HEK293T (cell line): ENCODE measurements at regions not wholly inside any gene's neighbourhood (a gene's known extent, or its start where the extent isn't known, plus 50 kb on each side); places are given as distances from the start of the nearest gene placed in this dataset.

ENCODE experiments used
- CTCF ChIA-PET: fragments of 350-600 bp; formaldehyde crosslinking; extraction: SDS; loops from one replicate; lab custom pipeline; 2021; ENCODE audit warnings: antibody characterized with exemption, inconsistent platforms; lab: Yijun Ruan, JAX
- POLR2A ChIA-PET: fragments of 350-600 bp; formaldehyde crosslinking; extraction: SDS; loops from one replicate; lab custom pipeline; 2020; ENCODE audit warnings: antibody characterized with exemption, inconsistent platforms; lab: Yijun Ruan, JAX
- DNase-seq: peaks from one replicate; pipeline ENCODE4 v3.0.0; 2012; ENCODE audit warnings: mixed read lengths; ENCODE audit errors: extremely low spot score
- ARNT ChIP-seq: fragments of 450-650 bp; IDR thresholded peaks from 2 replicates; pipeline ENCODE4 v1.6.1; 2017; ENCODE audit warnings: mild to moderate bottlenecking
- BHLHE40 ChIP-seq: fragments of 450-650 bp; IDR thresholded peaks from 2 replicates; pipeline ENCODE4 v1.6.1; 2016; ENCODE audit warnings: mild to moderate bottlenecking, moderate library complexity, borderline replicate concordance
- CTBP1 ChIP-seq: fragments of 450-650 bp; IDR thresholded peaks from 2 replicates; pipeline ENCODE4 v1.6.1; 2016; ENCODE audit warnings: borderline replicate concordance
- ELF4 ChIP-seq: fragments of 450-650 bp; IDR thresholded peaks from 2 replicates; pipeline ENCODE4 v1.6.1; 2017; ENCODE audit warnings: antibody characterized with exemption
- FOXA1 ChIP-seq: fragments of 450-650 bp; IDR thresholded peaks from 2 replicates; pipeline ENCODE4 v1.6.1; 2016; ENCODE audit warnings: mild to moderate bottlenecking
- FOXK2 ChIP-seq: fragments of 450-650 bp; IDR thresholded peaks from 2 replicates; pipeline ENCODE4 v1.6.1; 2016; ENCODE audit warnings: mild to moderate bottlenecking
- FOXM1 ChIP-seq: fragments of 450-650 bp; IDR thresholded peaks from 2 replicates; pipeline ENCODE4 v1.6.1; 2017; ENCODE audit warnings: mild to moderate bottlenecking, borderline replicate concordance
- HDGF ChIP-seq: fragments of 450-650 bp; IDR thresholded peaks from 2 replicates; pipeline ENCODE4 v1.6.1; 2017; ENCODE audit warnings: antibody characterized with exemption, borderline replicate concordance
- L3MBTL2 ChIP-seq: fragments of 450-650 bp; conservative IDR thresholded peaks from 2 replicates; pipeline ENCODE4 v1.6.1; 2016; ENCODE audit warnings: mild to moderate bottlenecking
- LEF1 ChIP-seq: fragments of 450-650 bp; IDR thresholded peaks from 2 replicates; pipeline ENCODE4 v1.6.1; 2017; ENCODE audit warnings: mild to moderate bottlenecking, borderline replicate concordance
- NFRKB ChIP-seq: fragments of 450-650 bp; IDR thresholded peaks from 2 replicates; pipeline ENCODE4 v1.6.1; 2016; ENCODE audit warnings: mild to moderate bottlenecking, moderate library complexity
- PKNOX1 ChIP-seq: fragments of 450-650 bp; IDR thresholded peaks from 2 replicates; pipeline ENCODE4 v1.6.1; 2016
- SP1 ChIP-seq: fragments of 450-650 bp; IDR thresholded peaks from 2 replicates; pipeline ENCODE4 v1.6.1; 2017
- SUZ12 ChIP-seq: fragments of 450-650 bp; IDR thresholded peaks from 2 replicates; pipeline ENCODE4 v1.6.1; 2016; ENCODE audit warnings: mild to moderate bottlenecking
- TARDBP ChIP-seq: fragments of 450-650 bp; IDR thresholded peaks from 2 replicates; pipeline ENCODE4 v1.6.1; 2016
- ZNF384 ChIP-seq: fragments of 450-650 bp; IDR thresholded peaks from 2 replicates; pipeline ENCODE4 v1.6.1; 2016

- no peak for DNase-seq
- ChIA-PET CTCF (no interaction called here), POLR2A (no interaction called here)
- no peak for TF ChIP-seq PKNOX1
These were observed 77.8 kb upstream of the ZNF804B start for GRCh38 chr7:88681682-88682081.

GRCh38 chr7:88670536-88670935, 89.0 kb upstream of the ZNF804B start:
- no peak for DNase-seq
- ChIA-PET POLR2A (no interaction called here), CTCF (no interaction called here)
- TF ChIP-seq ZNF384, result no peak
- TF ChIP-seq BHLHE40, result no peak
- no peak for TF ChIP-seq NFRKB
- no peak for TF ChIP-seq ELF4
- no peak for TF ChIP-seq SUZ12
- no peak for TF ChIP-seq CTBP1
- TF ChIP-seq FOXA1, result no peak
- no peak for TF ChIP-seq L3MBTL2
- TF ChIP-seq HDGF, result no peak
- TF ChIP-seq LEF1, result no peak
- TF ChIP-seq ARNT, result no peak
- no peak for TF ChIP-seq FOXK2
- no peak for TF ChIP-seq PKNOX1
- TF ChIP-seq SP1, result no peak
- TF ChIP-seq TARDBP, result no peak
- no peak for TF ChIP-seq FOXM1

- POLR2A ChIA-PET, result no interaction called here
- TF ChIP-seq SUZ12 (no peak), ARNT (no peak), NFRKB (no peak), PKNOX1 (no peak), L3MBTL2 (no peak), FOXA1 (no peak), HDGF (no peak), CTBP1 (no peak), FOXK2 (no peak), TARDBP (no peak)
- CTCF ChIA-PET, result no interaction called here
- DNase-seq, result no peak
These were observed 89.6 kb upstream of the ZNF804B start for GRCh38 chr7:88669913-88670312.

GRCh38 chr7:88668591-88668990, 90.9 kb upstream of the ZNF804B start:
- CTCF ChIA-PET, result no interaction called here
- POLR2A ChIA-PET, result no interaction called here
- no peak for DNase-seq
- no peak for TF ChIP-seq SP1
- no peak for TF ChIP-seq TARDBP
- TF ChIP-seq L3MBTL2, result no peak
- no peak for TF ChIP-seq ZNF384
- TF ChIP-seq ELF4, result no peak
- TF ChIP-seq ARNT, result no peak
- no peak for TF ChIP-seq FOXA1
- no peak for TF ChIP-seq FOXM1
- no peak for TF ChIP-seq NFRKB
- TF ChIP-seq SUZ12, result no peak
- TF ChIP-seq HDGF, result no peak
- no peak for TF ChIP-seq LEF1
- TF ChIP-seq FOXK2, result no peak
- no peak for TF ChIP-seq PKNOX1
- no peak for TF ChIP-seq BHLHE40
- no peak for TF ChIP-seq CTBP1

GRCh38 chr7:88666626-88667025, 92.9 kb upstream of the ZNF804B start:
- TF ChIP-seq TARDBP (no peak), ZNF384 (no peak)
- DNase-seq, result no peak
- CTCF ChIA-PET, result no interaction called here
- POLR2A ChIA-PET, result no interaction called here

GRCh38 chr7:88665892-88666514, 93.5 kb upstream of the ZNF804B start:
- POLR2A ChIA-PET, result no interaction called here
- CTCF ChIA-PET, result no interaction called here
- TF ChIP-seq HDGF, result no peak
- TF ChIP-seq ZNF384, result no peak
- no peak for TF ChIP-seq ARNT
- TF ChIP-seq PKNOX1, result no peak
- no peak for TF ChIP-seq TARDBP
- no peak for TF ChIP-seq BHLHE40
- TF ChIP-seq FOXK2, result no peak
- TF ChIP-seq SUZ12, result no peak
- TF ChIP-seq L3MBTL2, result no peak
- no peak for TF ChIP-seq LEF1
- TF ChIP-seq FOXA1, result no peak
- no peak for TF ChIP-seq FOXM1
- TF ChIP-seq SP1, result no peak
- no peak for TF ChIP-seq ELF4
- no peak for TF ChIP-seq CTBP1
- DNase-seq, result no peak
